HCT116 (cell line): ENCODE measurements at regions not wholly inside any gene's neighbourhood (a gene's known extent, or its start where the extent isn't known, plus 50 kb on each side); places are given as distances from the start of the nearest gene placed in this dataset.

Source experiments
- ATAC-seq: fragments of 200-7000 bp; cut with Tn5 transposase; 2 replicates; pipeline ENCODE4 v1.9.1; 2020; ENCODE audit warnings: mild to moderate bottlenecking, moderate library complexity
- BruUV-seq: library from RNA; stranded (reverse); fragments of 400-500 nt; replicated peaks from 2 replicates; lab custom pipeline; 2021; lab: Mats Ljungman, UMichigan
- CTCF ChIA-PET: fragments of 300-600 bp; sonication (Branson Sonifier 250); formaldehyde crosslinking; loops from one replicate; lab custom pipeline; 2021; ENCODE audit warnings: antibody characterized with exemption; lab: Charles Lee
- POLR2A ChIA-PET: fragments of 300-600, 350-600 bp; sonication (Branson Sonifier 250); formaldehyde crosslinking; loops from one replicate; lab custom pipeline; 2021; ENCODE audit warnings: antibody characterized with exemption; lab: Charles Lee
- RAD21 ChIA-PET, 2 experiments: fragments of 300-600 bp; sonication (Branson Sonifier 250); formaldehyde crosslinking; loops; one replicate each; lab custom pipeline; 2023; ENCODE audit warnings: low total read pairs in 2 of 2; ENCODE audit not compliant: uncharacterized antibody in 2 of 2, unreplicated experiment in 2 of 2, low non-redundant PET in 1 of 2; lab: Charles Lee
- DNase-seq: peaks from one replicate; pipeline ENCODE4 v3.0.0-alpha.2; 2010; ENCODE audit warnings: low read depth, low spot score
- H2AFZ ChIP-seq: fragments of 200-600 bp; shearing (Covaris generic), sonication (generic); 2 replicates; pipeline ENCODE4 v1.6.1; 2017; ENCODE audit warnings: low read depth, mixed run types, mixed read lengths, antibody characterized with exemption, low read length; ENCODE audit not compliant: poor library complexity, severe bottlenecking
- H3K27ac ChIP-seq: 2 replicates; pipeline ENCODE4 v1.5.1; 2012; ENCODE audit warnings: low read depth, low read length
- H3K27me3 ChIP-seq: fragments of 200-600 bp; sonication (generic); 2 replicates; pipeline ENCODE4 v1.6.1; 2016; ENCODE audit warnings: mixed run types, low read length, mixed read lengths; ENCODE audit not compliant: insufficient read depth
- H3K36me3 ChIP-seq, 2 experiments: fragments of 200-500 bp in 1 of 2; fragments of 200-600 bp in 1 of 2; sonication (Bioruptor generic) in 1 of 2; sonication (generic) in 1 of 2; 2 replicates each; pipeline versions ENCODE4 v1.5.1 to v1.6.1; 2014 to 2016; ENCODE audit warnings: low read length in 2 of 2, inconsistent platforms in 1 of 2, mixed read lengths in 1 of 2, mixed run types in 1 of 2; ENCODE audit not compliant: insufficient read depth in 2 of 2, control insufficient read depth in 1 of 2
- H3K4me1 ChIP-seq, 2 experiments: fragments of 200-600 bp in 1 of 2; sonication (generic) in 1 of 2; 2 replicates each; pipeline versions ENCODE4 v1.5.1 to v1.6.1; 2012 to 2017; ENCODE audit warnings: low read length in 2 of 2, inconsistent platforms in 1 of 2, mild to moderate bottlenecking in 1 of 2, mixed read lengths in 1 of 2, mixed run types in 1 of 2, moderate library complexity in 1 of 2; ENCODE audit not compliant: insufficient read depth in 2 of 2, control insufficient read depth in 1 of 2
- H3K4me2 ChIP-seq: fragments of 200-600 bp; sonication (generic); 2 replicates; pipeline ENCODE4 v1.6.1; 2017; ENCODE audit warnings: mixed run types, low read length, mixed read lengths
- H3K4me3 ChIP-seq, 2 experiments: fragments of 200-600 bp in 1 of 2; sonication (generic) in 1 of 2; replicated peaks in 1 of 2; 2 replicates each; pipeline ENCODE4 v1.5.1; 2011 to 2016; ENCODE audit warnings: low read length in 2 of 2, control low read depth in 1 of 2, low read depth in 1 of 2, mild to moderate bottlenecking in 1 of 2, mixed read lengths in 1 of 2, mixed run types in 1 of 2
- H3K79me2 ChIP-seq: fragments of 200-600 bp; sonication (generic); 2 replicates; pipeline ENCODE4 v1.6.1; 2017; ENCODE audit warnings: mild to moderate bottlenecking, mixed run types, low read length, moderate library complexity, mixed read lengths; ENCODE audit not compliant: insufficient read depth
- H3K9ac ChIP-seq: fragments of 200-600 bp; sonication (generic); 2 replicates; pipeline ENCODE4 v1.6.1; 2016; ENCODE audit warnings: low read length, mixed read lengths
- H3K9me2 ChIP-seq: fragments of 200-600 bp; sonication (generic), shearing (Covaris generic); 2 replicates; pipeline ENCODE4 v1.6.1; 2017; ENCODE audit warnings: mixed run types, mild to moderate bottlenecking, moderate library complexity; ENCODE audit not compliant: insufficient read depth
- H3K9me3 ChIP-seq, 2 experiments: fragments of 200-500 bp in 1 of 2; fragments of 200-600 bp in 1 of 2; sonication (Bioruptor generic) in 1 of 2; sonication (generic) in 1 of 2; 2 replicates each; pipeline ENCODE4 v1.6.1; 2014 to 2017; ENCODE audit warnings: low read length in 2 of 2, mixed read lengths in 2 of 2, inconsistent platforms in 1 of 2, low read depth in 1 of 2, mild to moderate bottlenecking in 1 of 2, mixed run types in 1 of 2, moderate library complexity in 1 of 2; ENCODE audit not compliant: control insufficient read depth in 1 of 2, insufficient read depth in 1 of 2
- H4K20me1 ChIP-seq: fragments of 200-600 bp; sonication (generic), shearing (Covaris generic); 2 replicates; pipeline ENCODE4 v1.6.1; 2017; ENCODE audit warnings: mixed run types, mild to moderate bottlenecking, moderate library complexity; ENCODE audit not compliant: insufficient read depth
- CBX3 ChIP-seq: IDR thresholded peaks from 2 replicates; pipeline ENCODE4 v1.6.1; 2012; ENCODE audit warnings: low read depth
- ELF1 ChIP-seq: IDR thresholded peaks from 2 replicates; pipeline ENCODE4 v1.6.1; 2012; ENCODE audit warnings: low read depth, borderline replicate concordance
- SP1 ChIP-seq: IDR thresholded peaks from 2 replicates; pipeline ENCODE4 v1.6.1; 2012; ENCODE audit warnings: low read depth
- ZFX ChIP-seq: fragments of 450-650 bp; IDR thresholded peaks from 2 replicates; pipeline ENCODE4 v1.6.1; 2017
- intact Hi-C: fragments of 100-400 bp; cut with micrococcal nuclease; formaldehyde crosslinking; loops from 2 replicates; pipeline ENCODE4 v1.10.0; 2022

- Histone ChIP-seq H4K20me1 (no peaks in the 10 kb centered on the region), H3K9ac (no peak overlapping the region), H3K27ac (no peak overlapping the region), H3K4me2 (no peak overlapping the region), H3K4me3 (no peak overlapping the region), H3K4me1 (no peaks in the 10 kb centered on the region), H3K9me2 (no peaks in the 10 kb centered on the region), H2AFZ (peak overlapping the region; percentile 24), H3K9me3 (no peaks in the 10 kb centered on the region), H3K36me3 (no peaks in the 10 kb centered on the region), H3K79me2 (no peaks in the 10 kb centered on the region), H3K27me3 (no peaks in the 10 kb centered on the region)
- CTCF ChIA-PET = no interaction called here
- DNase-seq (peak; percentile 15), ATAC-seq (peak; percentile 80)
- RAD21 ChIA-PET = no interaction called here
- no peak for TF ChIP-seq ZFX
- TF ChIP-seq CBX3 = 0 out of 2 replicates have a peak, but pooled peaks have one; percentile 17
- no peak for TF ChIP-seq SP1
- intact Hi-C loops = no loop called here
- BruUV-seq = no TSS peak
- POLR2A ChIA-PET = no interaction called here
Measured at GRCh38 chr2:220736778-220737177, 835.3 kb downstream of the EPHA4 start.

GRCh38 chr2:220743203-220743602, 828.9 kb downstream of the EPHA4 start:
- H3K27me3 ChIP-seq = no peaks in the 10 kb centered on the region
- H3K9me2 ChIP-seq = no peaks in the 10 kb centered on the region
- H4K20me1 ChIP-seq = no peaks in the 10 kb centered on the region; the same call in 1 of the 2 replicates
- no peak overlapping the region for H3K4me3 ChIP-seq
- H3K36me3 ChIP-seq = no peaks in the 10 kb centered on the region
- H2AFZ ChIP-seq = no peak overlapping the region
- BruUV-seq = no TSS peak
- ChIA-PET CTCF (no interaction called here), POLR2A (no interaction called here), RAD21 (no interaction called here)
- intact Hi-C loops = no loop called here
- H3K4me1 ChIP-seq = no peaks in the 10 kb centered on the region
- no peaks in the 10 kb centered on the region for H3K79me2 ChIP-seq
- no peak overlapping the region for H3K4me2 ChIP-seq
- ATAC-seq (no peak), DNase-seq (no peak)
- H3K9ac ChIP-seq = no peak overlapping the region
- no peak overlapping the region for H3K27ac ChIP-seq
- no peak for TF ChIP-seq SP1
- no peak for TF ChIP-seq ELF1
- H3K9me3 ChIP-seq = no peaks in the 10 kb centered on the region
